Natural killer cell (primary cell): ENCODE measurements at regions not wholly inside any gene's neighbourhood (a gene's known extent, or its start where the extent isn't known, plus 50 kb on each side); places are given as distances from the start of the nearest gene placed in this dataset.

ENCODE experiments used
- ATAC-seq, 3 donors: fragments of 150-1000 bp in 2 of 3; fragments of 200-7000 bp in 1 of 3; cut with Tn5 transposase; 1 replicate in 1 of 3; 2 replicates in 2 of 3; pipeline ENCODE4 v1.10.0; 2021; ENCODE audit warnings: mild to moderate bottlenecking in 2 of 3, moderate library complexity in 2 of 3
- DNase-seq, 2 donors: peaks; one replicate each; pipeline versions ENCODE4 v3.0.0 to v3.0.0-alpha.2; 2013 to 2021; ENCODE audit warnings: mixed read lengths in 1 of 2
- H3K27ac ChIP-seq: one replicate; pipeline ENCODE4 v1.5.1; 2013; ENCODE audit warnings: mild to moderate bottlenecking, low read length
- H3K27me3 ChIP-seq: one replicate; pipeline ENCODE4 v1.6.1; 2013; ENCODE audit warnings: low read length; ENCODE audit not compliant: control insufficient read depth, insufficient read depth
- H3K36me3 ChIP-seq: one replicate; pipeline ENCODE4 v1.6.1; 2013; ENCODE audit warnings: low read length; ENCODE audit not compliant: control insufficient read depth, insufficient read depth
- H3K4me1 ChIP-seq: one replicate; pipeline ENCODE4 v1.6.1; 2013; ENCODE audit warnings: low read length; ENCODE audit not compliant: control insufficient read depth, insufficient read depth
- H3K4me3 ChIP-seq: one replicate; pipeline ENCODE4 v1.5.1; 2013; ENCODE audit warnings: low read length
- H3K9me3 ChIP-seq: one replicate; pipeline ENCODE4 v1.6.1; 2013; ENCODE audit warnings: low read length; ENCODE audit not compliant: control insufficient read depth, insufficient read depth
- H3K27ac Mint-ChIP-seq, 2 donors: one replicate each; pipeline ENCODE4 v1.8.0; 2022; ENCODE audit warnings: mild to moderate bottlenecking in 2 of 2, mixed read lengths in 2 of 2, moderate library complexity in 1 of 2
- H3K27me3 Mint-ChIP-seq, 2 donors: one replicate each; pipeline ENCODE4 v1.8.0; 2022; ENCODE audit warnings: low read depth in 2 of 2, mixed read lengths in 2 of 2
- H3K36me3 Mint-ChIP-seq: one replicate; pipeline ENCODE4 v1.8.0; 2022; ENCODE audit warnings: mixed read lengths
- H3K4me1 Mint-ChIP-seq, 2 donors: one replicate each; pipeline ENCODE4 v1.8.0; 2022; ENCODE audit warnings: mixed read lengths in 2 of 2
- H3K4me3 Mint-ChIP-seq: one replicate; pipeline ENCODE4 v1.8.0; 2022; ENCODE audit warnings: mild to moderate bottlenecking, moderate library complexity, mixed read lengths
- H3K9me3 Mint-ChIP-seq, 2 donors: one replicate each; pipeline ENCODE4 v1.8.0; 2022; ENCODE audit warnings: mixed read lengths in 2 of 2
- CTCF ChIP-seq: fragments of 200-600 bp; IDR thresholded peaks from one replicate; pipeline ENCODE4 v1.8.0; 2022; ENCODE audit warnings: antibody characterized with exemption
- WGBS: methylation state at CpG from one replicate; pipeline ENCODE4 v1.1.7; 2013; ENCODE audit warnings: missing lambda C conversion rate; ENCODE audit not compliant: insufficient coverage; 5-methylcytosine and 5-hydroxymethylcytosine counted together
- intact Hi-C: fragments of 100-400 bp; cut with micrococcal nuclease; formaldehyde crosslinking; loops from one replicate; pipeline ENCODE4 v1.14.2; 2022

- H3K9me3 Mint-ChIP-seq = peaks cover 2 to 9% of the 10 kb centered on the region in 2 donors
Measured at GRCh38 chr13:82647540-82647939, 1234.7 kb downstream of the SLITRK1 start.

GRCh38 chr13:82636119-82636518, 1246.2 kb downstream of the SLITRK1 start:
- no CpG with 5 or more reads among the region's 1 CpG for WGBS
- H3K27me3 ChIP-seq = no peaks in the 10 kb centered on the region
- no peak for TF ChIP-seq CTCF
- Mint-ChIP-seq H3K27ac (no peak overlapping the region), H3K27me3 (no peaks in the 10 kb centered on the region), H3K4me1 (no peaks in the 10 kb centered on the region), H3K9me3 (peaks cover 20 to 23% of the 10 kb centered on the region in 2 donors), H3K36me3 (no peaks in the 10 kb centered on the region), H3K4me3 (no peak overlapping the region)
- no peaks in the 10 kb centered on the region for H3K36me3 ChIP-seq
- ATAC-seq = no peak
- no peak for DNase-seq
- no peak overlapping the region for H3K27ac ChIP-seq
- H3K4me3 ChIP-seq = no peak overlapping the region
- intact Hi-C loops = no loop called here
- peaks cover 7% of the 10 kb centered on the region for H3K9me3 ChIP-seq
- no peaks in the 10 kb centered on the region for H3K4me1 ChIP-seq

More at GRCh38 chr13:82647540-82647939, 1234.7 kb downstream of the SLITRK1 start:
- no peak for TF ChIP-seq CTCF
- Histone ChIP-seq H3K4me1 (no peaks in the 10 kb centered on the region), H3K27ac (no peak overlapping the region), H3K9me3 (peaks cover 2% of the 10 kb centered on the region), H3K36me3 (no peaks in the 10 kb centered on the region), H3K27me3 (no peaks in the 10 kb centered on the region), H3K4me3 (no peak overlapping the region)
- ATAC-seq = no peak
- DNase-seq = no peak
- no peaks in the 10 kb centered on the region for H3K27me3 Mint-ChIP-seq
- no peaks in the 10 kb centered on the region for H3K4me1 Mint-ChIP-seq
- 75% methylated on average over 1 of the region's 1 CpG for WGBS
- H3K36me3 Mint-ChIP-seq = no peaks in the 10 kb centered on the region
- intact Hi-C loops = no loop called here
- no peak overlapping the region for H3K27ac Mint-ChIP-seq
- H3K4me3 Mint-ChIP-seq = no peak overlapping the region

GRCh38 chr13:82634946-82635345, 1247.3 kb downstream of the SLITRK1 start:
- WGBS = 79% methylated on average over 1 of the region's 2 CpGs
- intact Hi-C loops = no loop called here
- H3K27me3 Mint-ChIP-seq = no peaks in the 10 kb centered on the region
- Histone ChIP-seq H3K27me3 (no peaks in the 10 kb centered on the region), H3K4me1 (no peaks in the 10 kb centered on the region), H3K4me3 (no peak overlapping the region), H3K27ac (no peak overlapping the region), H3K36me3 (no peaks in the 10 kb centered on the region), H3K9me3 (peaks cover 7% of the 10 kb centered on the region)
- no peaks in the 10 kb centered on the region for H3K4me1 Mint-ChIP-seq
- ATAC-seq (no peak), DNase-seq (no peak)
- TF ChIP-seq CTCF = no peak
- H3K36me3 Mint-ChIP-seq = no peaks in the 10 kb centered on the region
- H3K9me3 Mint-ChIP-seq = peaks cover 18 to 20% of the 10 kb centered on the region in 2 donors
- H3K27ac Mint-ChIP-seq = no peak overlapping the region
- H3K4me3 Mint-ChIP-seq = no peak overlapping the region

- H3K27ac ChIP-seq = no peak overlapping the region
- Mint-ChIP-seq H3K4me3 (no peak overlapping the region), H3K27ac (no peak overlapping the region), H3K4me1 (no peaks in the 10 kb centered on the region), H3K27me3 (no peaks in the 10 kb centered on the region), H3K36me3 (no peaks in the 10 kb centered on the region), H3K9me3 (peaks cover 0 to 7% of the 10 kb centered on the region in 2 donors)
- no peaks in the 10 kb centered on the region for H3K4me1 ChIP-seq
- H3K4me3 ChIP-seq = no peak overlapping the region
- no peak for ATAC-seq
- WGBS = no CpG with 5 or more reads among the region's 1 CpG
- DNase-seq = no peak
- H3K36me3 ChIP-seq = no peaks in the 10 kb centered on the region
- intact Hi-C loops = no loop called here
- no peaks in the 10 kb centered on the region for H3K27me3 ChIP-seq
- TF ChIP-seq CTCF = no peak
- H3K9me3 ChIP-seq = peaks cover 3% of the 10 kb centered on the region
Measured at GRCh38 chr13:82627183-82627582, 1255.1 kb downstream of the SLITRK1 start.
